ENCODE measurements at regions not wholly inside any gene's neighbourhood (a gene's known extent, or its start where the extent isn't known, plus 50 kb on each side); places are given as distances from the start of the nearest gene placed in this dataset.
"Not testable (repeated sequence)": the region's sequence is repeated elsewhere in the genome, so short reads cannot be mapped to it uniquely, and the experiment has no call there.

GRCh38 chr1:200284236-200284635, 125.6 kb downstream of the ZNF281 start:
- not testable (repeated sequence) for DNase-seq (ENCODE audit: low read depth in 2 of 2)

GRCh38 chr1:200282497-200283122, 127.2 kb downstream of the ZNF281 start:
- no peak for DNase-seq (ENCODE audit: low read depth in 2 of 2)

DNA sequence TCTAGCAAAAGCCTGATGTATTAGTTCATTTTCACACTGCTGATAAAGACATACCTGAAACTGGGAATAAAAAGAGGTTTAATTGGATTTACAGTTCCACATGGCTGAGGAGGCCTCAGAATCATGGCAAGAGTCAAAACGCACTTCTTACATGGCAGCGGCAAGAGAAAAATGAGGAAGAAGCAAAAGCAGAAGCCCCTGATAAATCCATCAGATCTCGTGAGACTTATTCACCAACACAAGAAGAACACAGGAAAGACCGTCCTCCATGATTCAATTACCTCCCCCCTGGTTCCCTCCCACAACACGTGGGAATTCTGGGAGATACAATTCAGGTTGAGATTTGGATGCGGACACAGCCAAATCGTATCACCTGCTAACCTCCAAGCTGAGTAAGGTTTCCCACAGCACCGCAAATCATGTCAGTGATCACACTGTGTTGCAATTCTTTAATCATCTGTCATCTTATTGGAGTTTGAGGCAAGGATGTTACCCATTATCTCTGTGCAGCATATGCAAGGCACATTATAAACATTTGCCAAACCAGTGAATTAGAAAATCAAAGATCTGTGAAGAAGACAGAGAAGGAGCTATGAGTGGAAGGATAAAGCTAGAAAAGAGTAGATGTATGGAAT, 128.5 kb downstream of the ZNF281 start:
- DNase-seq (ENCODE audit: low read depth in 2 of 2): no peak

GRCh38 chr1:200279810-200280411, 129.9 kb downstream of the ZNF281 start:
- DNase-seq (ENCODE audit: low read depth in 2 of 2): no peak

- DNase-seq (ENCODE audit: low read depth in 2 of 2): no peak
These were observed 133.9 kb downstream of the ZNF281 start for GRCh38 chr1:200275816-200276453.

GRCh38 chr1:200275415-200275814, 134.4 kb downstream of the ZNF281 start:
- no peak for DNase-seq (ENCODE audit: low read depth in 2 of 2)

DNA sequence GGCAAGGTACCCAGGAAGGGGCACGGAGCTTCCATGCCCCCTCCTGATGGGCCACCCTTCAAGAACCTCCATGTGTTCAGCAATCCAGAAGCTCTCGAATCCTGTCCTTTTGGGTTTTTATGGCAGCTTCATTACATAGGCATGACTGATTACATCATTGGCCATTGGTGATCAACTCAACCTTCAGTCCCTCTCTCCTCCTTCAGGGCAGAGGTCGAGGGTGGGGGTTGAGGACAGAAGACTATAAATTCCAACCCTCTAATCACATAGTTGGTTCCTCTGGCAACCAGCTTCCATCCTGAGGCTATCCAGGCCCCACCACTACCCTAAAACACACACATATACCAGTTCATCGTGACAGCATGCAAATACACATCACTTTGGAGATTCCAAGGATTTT, 135.7 kb downstream of the ZNF281 start:
- DNase-seq (ENCODE audit: low read depth in 2 of 2): no peak

- no peak for DNase-seq (ENCODE audit: low read depth in 2 of 2)
These were observed 137.3 kb downstream of the ZNF281 start for GRCh38 chr1:200272481-200273068.

DNA sequence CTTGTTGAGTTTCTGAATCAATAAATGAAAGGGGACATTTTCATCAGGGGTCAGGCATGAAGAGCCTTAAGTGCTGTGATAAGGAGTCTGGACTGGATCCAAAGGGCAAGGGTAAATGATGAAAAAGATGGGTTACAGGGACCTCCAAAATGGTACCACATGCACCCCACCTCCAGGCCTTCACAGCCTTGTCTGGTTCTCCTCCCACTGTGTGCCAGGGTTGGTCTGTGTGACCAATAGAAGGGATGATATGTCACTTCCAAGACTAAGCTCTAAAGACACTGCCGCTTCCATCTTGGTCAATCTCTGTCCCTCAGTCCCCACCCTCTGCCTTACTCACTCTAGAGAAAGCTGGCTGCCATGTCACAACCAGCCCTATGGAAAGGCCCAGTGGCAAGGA, 140.6 kb downstream of the ZNF281 start:
- DNase-seq (ENCODE audit: low read depth in 2 of 2): no peak

- DNase-seq (ENCODE audit: low read depth in 2 of 2): no peak
These were observed 141.9 kb downstream of the ZNF281 start for GRCh38 chr1:200267937-200268336.

DNA sequence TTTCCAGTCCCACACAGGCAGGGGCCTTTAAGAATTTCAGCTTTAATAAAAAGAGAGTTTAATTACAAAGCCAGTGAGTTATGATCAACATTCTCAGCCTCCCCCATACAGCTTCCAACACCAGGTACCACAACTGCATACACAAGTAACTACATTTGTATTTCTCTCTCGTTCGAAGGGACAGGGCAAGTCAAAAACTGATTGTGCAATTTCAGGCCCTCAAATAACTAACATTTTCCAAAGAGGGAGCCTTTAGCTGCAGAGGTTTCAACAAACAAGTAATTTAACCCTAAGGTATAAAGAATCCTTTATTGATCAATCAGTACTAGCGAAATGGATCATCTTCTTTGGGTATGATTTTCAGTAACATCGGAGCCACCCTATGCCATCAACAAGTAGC, 142.4 kb downstream of the ZNF281 start:
- DNase-seq (ENCODE audit: low read depth in 2 of 2): no peak

- DNase-seq (ENCODE audit: low read depth in 2 of 2): no peak
These were observed 143.0 kb downstream of the ZNF281 start for GRCh38 chr1:200266871-200267270.

DNA sequence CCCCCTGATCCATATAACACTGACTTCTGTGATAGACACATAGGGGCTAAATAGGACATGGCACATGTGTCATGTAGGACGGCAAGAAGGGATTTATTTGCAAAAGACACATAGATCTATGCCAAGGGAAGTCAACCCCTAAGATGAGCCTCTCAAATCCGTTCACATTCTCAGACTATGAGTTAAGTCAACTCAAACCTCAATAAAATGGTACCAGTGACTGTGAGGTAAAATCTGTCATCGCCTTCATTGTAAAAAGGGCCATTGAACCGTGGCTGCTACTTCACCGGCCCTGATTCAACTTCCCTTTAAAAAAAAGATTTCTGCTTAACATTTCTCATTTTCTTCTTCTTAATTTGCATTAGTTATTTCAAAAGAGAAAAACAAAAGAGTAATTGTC, 144.0 kb downstream of the ZNF281 start:
- DNase-seq (ENCODE audit: low read depth in 2 of 2): no peak

- DNase-seq (ENCODE audit: low read depth in 2 of 2): no peak
These were observed 144.7 kb downstream of the ZNF281 start for GRCh38 chr1:200265104-200265503.

- DNase-seq (ENCODE audit: low read depth in 2 of 2): no peak
These were observed 146.6 kb downstream of the ZNF281 start for GRCh38 chr1:200263203-200263602.

GRCh38 chr1:200262326-200262965, 147.4 kb downstream of the ZNF281 start:
- DNase-seq (ENCODE audit: low read depth in 2 of 2): no peak

DNA sequence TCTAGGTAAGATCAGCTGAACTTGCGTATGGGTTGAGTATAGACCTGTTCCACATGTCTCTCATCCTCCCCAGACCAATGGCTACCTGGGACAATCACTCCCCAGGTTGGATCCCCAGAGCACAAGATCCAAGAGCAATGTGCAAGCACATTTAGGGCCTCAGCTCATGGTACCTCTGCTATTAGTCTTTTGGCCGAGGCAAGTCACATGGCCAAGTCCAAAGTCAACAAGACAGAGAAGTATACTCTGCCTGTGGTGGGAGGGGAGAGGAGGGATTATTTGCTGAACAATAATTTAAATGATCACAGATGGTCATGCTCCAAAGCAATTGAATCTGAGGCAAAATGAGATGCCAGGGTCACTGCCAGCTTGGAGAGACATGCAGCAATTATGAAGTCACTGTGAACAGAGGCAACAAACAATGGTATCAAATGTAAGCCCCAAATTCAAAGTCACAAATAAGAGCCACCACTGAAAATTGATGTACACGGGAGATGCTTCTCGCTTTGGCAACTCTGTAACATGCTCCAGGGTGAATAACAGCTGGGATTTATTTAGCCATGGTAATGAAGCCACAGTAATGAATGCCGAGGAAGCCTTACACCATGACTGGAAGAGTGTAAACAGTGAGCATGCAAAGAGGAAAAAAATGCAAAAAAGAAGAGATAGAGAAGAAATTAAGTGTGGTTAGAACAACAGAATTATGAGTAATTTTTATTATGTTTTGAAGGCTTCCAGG, 149.1 kb downstream of the ZNF281 start:
- no peak for DNase-seq (ENCODE audit: low read depth in 2 of 2)

DNA sequence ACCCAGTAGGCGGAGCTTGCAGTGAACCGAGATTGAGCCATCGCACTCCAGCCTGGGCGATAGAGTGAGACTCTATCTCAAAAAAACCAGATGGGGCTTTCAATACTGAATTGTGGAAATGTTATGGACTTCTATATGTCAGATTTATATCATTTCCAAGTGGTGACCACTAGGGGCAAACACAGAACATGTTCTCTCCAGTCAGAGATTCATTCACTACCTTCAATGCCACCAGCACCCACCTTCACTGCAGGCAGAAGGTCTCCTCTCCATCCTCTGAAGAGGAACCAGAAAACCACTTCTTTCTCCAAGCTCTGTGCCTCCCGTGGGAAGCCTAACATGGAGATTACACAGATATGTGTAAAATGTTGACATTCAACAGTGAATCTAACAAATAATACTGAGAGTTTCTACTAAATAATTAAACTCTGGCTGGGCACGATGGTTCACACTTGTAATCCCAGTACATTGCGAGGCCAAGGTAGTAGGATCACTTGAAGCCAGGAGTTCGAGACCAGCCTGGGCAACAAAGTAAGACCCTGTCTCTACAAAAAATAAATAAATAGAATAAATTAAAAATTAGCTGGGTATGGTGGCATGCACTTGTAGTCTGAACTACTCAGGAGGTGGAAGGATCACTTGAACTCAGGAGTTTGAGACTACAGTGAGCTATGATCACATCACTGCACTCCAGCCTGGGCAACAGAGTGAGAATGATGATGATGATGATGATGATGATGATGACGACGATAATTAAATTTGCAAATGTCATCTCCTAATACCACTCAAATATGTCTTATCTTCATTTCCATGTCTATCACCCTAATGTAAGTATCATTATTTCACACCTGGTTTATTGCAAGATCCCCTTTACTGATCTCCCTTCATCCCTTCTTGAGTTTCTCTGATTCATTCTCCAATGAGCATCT, 151.1 kb downstream of the ZNF281 start:
- DNase-seq (ENCODE audit: low read depth in 2 of 2): no peak

- DNase-seq (ENCODE audit: low read depth in 2 of 2): no peak
These were observed 152.6 kb downstream of the ZNF281 start for GRCh38 chr1:200257235-200257634.

GRCh38 chr1:200254602-200255001, 155.2 kb downstream of the ZNF281 start:
- not testable (repeated sequence) for DNase-seq (ENCODE audit: low read depth in 2 of 2)
